ENCODE measurements at regions not wholly inside any gene's neighbourhood (a gene's known extent, or its start where the extent isn't known, plus 50 kb on each side); places are given as distances from the start of the nearest gene placed in this dataset.

DNA sequence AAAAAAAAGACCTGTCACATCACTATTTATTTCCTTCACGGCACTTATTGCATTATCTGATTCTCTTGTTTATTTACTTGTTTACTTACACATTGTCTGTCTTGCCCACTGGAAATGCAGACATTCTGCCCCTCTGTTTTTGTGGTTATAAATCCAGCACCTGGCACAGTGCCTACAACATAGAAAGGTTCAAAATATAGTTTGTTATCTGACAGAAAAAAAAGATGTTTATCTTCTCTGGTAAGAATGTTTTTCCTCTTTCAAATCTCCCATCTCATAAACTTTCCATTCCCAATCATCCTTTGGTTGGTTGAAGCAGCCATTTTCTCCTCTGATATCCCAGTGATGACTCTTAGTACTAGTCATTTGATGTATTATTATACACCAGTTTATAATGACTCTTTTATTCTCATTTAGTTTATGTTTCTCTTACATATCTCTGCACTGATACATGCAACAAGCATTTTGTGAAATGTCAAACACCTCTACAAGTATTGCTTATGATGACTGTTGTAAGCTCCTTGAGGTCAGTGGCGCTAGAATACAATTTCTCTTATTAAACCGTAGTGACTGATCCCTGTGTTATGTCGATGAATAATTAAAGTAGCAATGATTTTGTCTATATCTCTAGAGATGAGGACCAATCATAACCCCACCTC, 398.4 kb upstream of the TBL1XR1 start (continued):
- no peak for TF ChIP-seq ZNF547 (CRISPR knock-in tag; IDR thresholded peaks at IDR 0.05)

DNA sequence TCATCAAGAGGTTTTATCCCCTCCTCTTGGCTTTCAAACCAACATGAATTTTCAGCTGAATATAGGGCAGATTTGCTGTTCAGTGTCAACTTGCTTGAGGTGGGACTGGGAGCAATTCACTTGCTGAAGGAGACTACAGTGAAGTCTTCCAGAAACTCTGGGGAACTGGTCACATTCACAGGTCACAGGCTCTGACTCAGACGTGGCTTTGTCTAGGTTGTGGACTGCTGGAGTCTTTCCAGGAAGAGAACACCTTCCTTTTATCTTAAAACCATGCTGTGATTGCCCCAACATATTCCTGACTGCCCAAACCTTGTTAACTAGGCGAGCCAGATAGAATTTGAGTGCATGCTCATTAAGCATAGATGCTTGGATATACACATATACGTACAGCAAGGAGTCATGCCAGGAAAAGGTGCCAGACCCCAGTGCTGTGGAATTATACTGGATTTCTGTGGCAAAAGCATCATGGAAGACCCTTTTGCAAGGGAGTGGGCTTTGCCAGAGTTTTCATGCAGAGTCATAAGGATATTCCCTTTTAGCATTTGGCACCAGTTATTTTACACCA, 399.1 kb upstream of the TBL1XR1 start:
- Histone ChIP-seq H3K9ac (ENCODE audit: insufficient read depth, low read depth, low read length) (no peak overlapping the region), H4K20me1 (ENCODE audit: insufficient read depth, low read length) (no peaks in the 10 kb centered on the region), H3K4me1 (ENCODE audit: insufficient read depth, low read length) (peaks cover 36% of the 10 kb centered on the region), H3K27me3 (ENCODE audit: control insufficient read depth in 1 of 2, insufficient read depth in 2 of 2, low read length in 2 of 2) (no peaks in the 10 kb centered on the region), H3K79me2 (ENCODE audit: insufficient read depth, low read length) (no peaks in the 10 kb centered on the region), H3K4me2 (ENCODE audit: low read depth, low read length) (no peak overlapping the region), H3K4me3 (replicated peaks in 1 of 3; ENCODE audit: insufficient read depth in 1 of 3, low read depth in 2 of 3, low read length in 3 of 3) (no peak overlapping the region), H2AFZ (ENCODE audit: low read length) (no peak overlapping the region), H3K36me3 (replicated peaks in 1 of 2; ENCODE audit: control insufficient read depth in 1 of 2, insufficient read depth in 2 of 2, low read length in 2 of 2) (no peaks in the 10 kb centered on the region), H3K27ac (ENCODE audit: extremely low read length, insufficient read depth, low read length) (no peak overlapping the region), H3K9me3 (ENCODE audit: low read length) (no peaks in the 10 kb centered on the region)
- no peak for ATAC-seq
- BruUV-seq (replicated peaks), result no TSS peak
- 28% methylated on average over 3 of the region's 3 CpGs for WGBS (ENCODE audit: low lambda C conversion rate)
- TF ChIP-seq CC2D1A (CRISPR knock-in tag; IDR thresholded peaks at IDR 0.05), result no peak
- no peak for FAIRE-seq
- DNase-seq (ENCODE audit: low spot score), result no peak
- ChIA-PET POLR2A (no interaction called here), CTCF (ENCODE audit: low intra/inter-chr PET ratio, low total read pairs) (no interaction called here)
- intact Hi-C loops (cut with micrococcal nuclease; ENCODE audit: unreplicated experiment) (no loop called here), in situ Hi-C loops (cut with HindIII; ENCODE audit: extremely low pct_ligation_motif_present, low pct_unique_long_range_greater_than_20kb) (no loop called here)

DNA sequence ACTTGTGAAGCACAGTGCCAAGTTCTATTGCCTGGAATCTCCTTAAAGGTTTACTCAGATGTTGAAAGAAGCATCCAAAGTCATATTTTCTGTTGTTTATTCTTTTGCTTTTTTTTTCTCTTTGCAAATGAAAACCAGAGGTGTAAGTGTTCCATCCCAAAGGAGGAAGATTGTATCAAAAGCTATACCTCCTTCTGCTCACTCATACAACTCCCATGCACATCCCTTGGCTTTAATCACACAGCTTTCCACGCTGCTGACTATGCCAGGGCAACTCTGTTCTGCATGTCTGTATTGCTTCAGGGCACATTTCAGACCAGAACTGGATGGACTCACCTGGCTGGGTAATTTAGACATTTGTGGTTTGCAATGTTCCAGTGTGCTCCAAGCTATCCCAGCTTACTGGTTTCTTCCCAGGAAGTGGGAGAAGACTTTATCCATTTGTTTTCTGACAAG, 399.6 kb upstream of the TBL1XR1 start:
- no peak for ATAC-seq
- POLR2A ChIA-PET, result no interaction called here
- in situ Hi-C loops (cut with HindIII; ENCODE audit: extremely low pct_ligation_motif_present, low pct_unique_long_range_greater_than_20kb), result no loop called here

More for the DNA sequence above, 399.6 kb upstream of the TBL1XR1 start:
- CTCF ChIA-PET (ENCODE audit: low intra/inter-chr PET ratio, low total read pairs), result no interaction called here
- FAIRE-seq (no peak), DNase-seq (ENCODE audit: low spot score) (no peak)
- H4K20me1 ChIP-seq (ENCODE audit: insufficient read depth, low read length), result no peaks in the 10 kb centered on the region
- TF ChIP-seq, protein P1, sequence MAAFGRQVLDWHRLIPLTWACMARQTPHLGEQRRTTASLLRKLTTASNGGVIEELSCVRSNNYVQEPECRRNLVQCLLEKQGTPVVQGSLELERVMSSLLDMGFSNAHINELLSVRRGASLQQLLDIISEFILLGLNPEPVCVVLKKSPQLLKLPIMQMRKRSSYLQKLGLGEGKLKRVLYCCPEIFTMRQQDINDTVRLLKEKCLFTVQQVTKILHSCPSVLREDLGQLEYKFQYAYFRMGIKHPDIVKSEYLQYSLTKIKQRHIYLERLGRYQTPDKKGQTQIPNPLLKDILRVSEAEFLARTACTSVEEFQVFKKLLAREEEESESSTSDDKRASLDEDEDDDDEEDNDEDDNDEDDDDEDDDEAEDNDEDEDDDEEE (CRISPR knock-in tag; IDR thresholded peaks at IDR 0.05), result no peak
- TF ChIP-seq GZF1 (CRISPR knock-in tag; IDR thresholded peaks at IDR 0.05), result no peak
- TF ChIP-seq, protein P2, sequence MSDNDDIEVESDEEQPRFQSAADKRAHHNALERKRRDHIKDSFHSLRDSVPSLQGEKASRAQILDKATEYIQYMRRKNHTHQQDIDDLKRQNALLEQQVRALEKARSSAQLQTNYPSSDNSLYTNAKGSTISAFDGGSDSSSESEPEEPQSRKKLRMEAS (IDR thresholded peaks at IDR 0.05), result no peak
- no peak for TF ChIP-seq RELA (CRISPR knock-in tag; IDR thresholded peaks at IDR 0.05)
- no peak for TF ChIP-seq ZNF44 (CRISPR knock-in tag; IDR thresholded peaks at IDR 0.05)
- TF ChIP-seq, protein P3, sequence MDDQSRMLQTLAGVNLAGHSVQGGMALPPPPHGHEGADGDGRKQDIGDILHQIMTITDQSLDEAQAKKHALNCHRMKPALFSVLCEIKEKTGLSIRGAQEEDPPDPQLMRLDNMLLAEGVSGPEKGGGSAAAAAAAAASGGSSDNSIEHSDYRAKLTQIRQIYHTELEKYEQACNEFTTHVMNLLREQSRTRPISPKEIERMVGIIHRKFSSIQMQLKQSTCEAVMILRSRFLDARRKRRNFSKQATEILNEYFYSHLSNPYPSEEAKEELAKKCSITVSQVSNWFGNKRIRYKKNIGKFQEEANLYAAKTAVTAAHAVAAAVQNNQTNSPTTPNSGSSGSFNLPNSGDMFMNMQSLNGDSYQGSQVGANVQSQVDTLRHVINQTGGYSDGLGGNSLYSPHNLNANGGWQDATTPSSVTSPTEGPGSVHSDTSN (CRISPR knock-in tag; IDR thresholded peaks at IDR 0.05; ENCODE audit: borderline replicate concordance), result no peak
- TF ChIP-seq ZKSCAN8 (CRISPR knock-in tag; IDR thresholded peaks at IDR 0.05; ENCODE audit: borderline replicate concordance), result no peak
- TF ChIP-seq MZF1 (CRISPR knock-in tag; IDR thresholded peaks at IDR 0.05; ENCODE audit: borderline replicate concordance), result no peak
- no peak for TF ChIP-seq LCORL (IDR thresholded peaks at IDR 0.05)
- no peak for TF ChIP-seq LCORL (CRISPR knock-in tag; IDR thresholded peaks at IDR 0.05)
- no peak for TF ChIP-seq MTA1 (CRISPR knock-in tag; IDR thresholded peaks at IDR 0.05; ENCODE audit: borderline replicate concordance)
- no peak for TF ChIP-seq FOXA1 (IDR thresholded peaks at IDR 0.05)
- no peak for TF ChIP-seq FOXA1 (CRISPR knock-in tag; IDR thresholded peaks at IDR 0.05)
- no peak for TF ChIP-seq FOXC1 (CRISPR knock-in tag; IDR thresholded peaks at IDR 0.05; ENCODE audit: borderline replicate concordance)
- H2AFZ ChIP-seq (ENCODE audit: low read length), result no peak overlapping the region
- H3K9me3 ChIP-seq (ENCODE audit: low read length), result no peaks in the 10 kb centered on the region
- H3K4me3 ChIP-seq (replicated peaks in 1 of 3; ENCODE audit: insufficient read depth in 1 of 3, low read depth in 2 of 3, low read length in 3 of 3), result no peak overlapping the region; a peak in 1 of 6 replicates
- no peak overlapping the region; the same call in 1 of the 2 replicates for H3K9ac ChIP-seq (ENCODE audit: insufficient read depth, low read depth, low read length)
- H3K4me2 ChIP-seq (ENCODE audit: low read depth, low read length), result 0 out of 2 replicates have a peak overlapping the region, but pooled peaks have one; percentile 23
- no peaks in the 10 kb centered on the region for H3K36me3 ChIP-seq (replicated peaks in 1 of 2; ENCODE audit: control insufficient read depth in 1 of 2, insufficient read depth in 2 of 2, low read length in 2 of 2)
- H3K4me1 ChIP-seq (ENCODE audit: insufficient read depth, low read length), result peaks cover 31% of the 10 kb centered on the region
- no peaks in the 10 kb centered on the region for H3K79me2 ChIP-seq (ENCODE audit: insufficient read depth, low read length)
- H3K27me3 ChIP-seq (ENCODE audit: control insufficient read depth in 1 of 2, insufficient read depth in 2 of 2, low read length in 2 of 2), result no peaks in the 10 kb centered on the region
- intact Hi-C loops (cut with micrococcal nuclease; ENCODE audit: unreplicated experiment), result no loop called here
- H3K27ac ChIP-seq (ENCODE audit: extremely low read length, insufficient read depth, low read length), result no peak overlapping the region
- BruUV-seq (replicated peaks), result no TSS peak
- 0% methylated on average over 1 of the region's 1 CpG for WGBS (ENCODE audit: low lambda C conversion rate)
